ENCODE measurements at regions not wholly inside any gene's neighbourhood (a gene's known extent, or its start where the extent isn't known, plus 50 kb on each side); places are given as distances from the start of the nearest gene placed in this dataset.

- no peak overlapping the region for H3K27ac ChIP-seq (ENCODE audit: low read depth, low read length)
- H4K8ac ChIP-seq (ENCODE audit: low read depth, low read length), result no peak overlapping the region
- H3K9ac ChIP-seq (ENCODE audit: low read length), result no peak overlapping the region
- H3K4me1 ChIP-seq (ENCODE audit: control insufficient read depth in 1 of 2, insufficient read depth in 2 of 2, low read length in 2 of 2), result no peaks in the 10 kb centered on the region
- no peak overlapping the region for H2AFZ ChIP-seq (ENCODE audit: insufficient read depth, low read length, poor library complexity)
- H3K4me2 ChIP-seq (ENCODE audit: low read length), result no peak overlapping the region
- DNase-seq, result peak in 1 of 2 donors; percentile 18
- H2BK5ac ChIP-seq (ENCODE audit: low read depth, low read length, poor library complexity), result no peak overlapping the region
- H3K4ac ChIP-seq (ENCODE audit: low read depth, low read length), result no peak overlapping the region
- H3K18ac ChIP-seq (ENCODE audit: low read length), result no peak overlapping the region
- no peaks in the 10 kb centered on the region for H3K36me3 ChIP-seq (ENCODE audit: control insufficient read depth in 1 of 2, insufficient read depth in 2 of 2, low read length in 2 of 2)
- H3K27me3 ChIP-seq (ENCODE audit: insufficient read depth, low read length), result no peaks in the 10 kb centered on the region
- no peak overlapping the region for H2AK5ac ChIP-seq (ENCODE audit: low read length)
- peaks cover 3% of the 10 kb centered on the region for H3K9me3 ChIP-seq (ENCODE audit: insufficient read depth, low read depth, low read length)
- no peaks in the 10 kb centered on the region for H3K79me1 ChIP-seq (ENCODE audit: low read length)
- no peak overlapping the region for H3K4me3 ChIP-seq (ENCODE audit: low read depth, low read length)
- no peak overlapping the region for H2BK120ac ChIP-seq (ENCODE audit: insufficient read depth, low read length, poor library complexity)
- no peak overlapping the region for H2BK12ac ChIP-seq (ENCODE audit: low read length)
- H4K12ac ChIP-seq (ENCODE audit: low read depth, low read length), result no peak overlapping the region
- H3K14ac ChIP-seq (ENCODE audit: low read length), result no peak overlapping the region
- H4K91ac ChIP-seq (ENCODE audit: low read depth, low read length), result no peak overlapping the region
- no peaks in the 10 kb centered on the region for H3K79me2 ChIP-seq (ENCODE audit: control insufficient read depth, insufficient read depth, low read length, poor library complexity)
- WGBS (ENCODE audit: extremely low coverage, insufficient coverage, insufficient read length), result no CpG with 5 or more reads among the region's 2 CpGs
- no peak overlapping the region for H3K23ac ChIP-seq (ENCODE audit: low read length)
These were observed 208.8 kb upstream of the CLNK start for GRCh38 chr4:10893395-10893794.

DNA sequence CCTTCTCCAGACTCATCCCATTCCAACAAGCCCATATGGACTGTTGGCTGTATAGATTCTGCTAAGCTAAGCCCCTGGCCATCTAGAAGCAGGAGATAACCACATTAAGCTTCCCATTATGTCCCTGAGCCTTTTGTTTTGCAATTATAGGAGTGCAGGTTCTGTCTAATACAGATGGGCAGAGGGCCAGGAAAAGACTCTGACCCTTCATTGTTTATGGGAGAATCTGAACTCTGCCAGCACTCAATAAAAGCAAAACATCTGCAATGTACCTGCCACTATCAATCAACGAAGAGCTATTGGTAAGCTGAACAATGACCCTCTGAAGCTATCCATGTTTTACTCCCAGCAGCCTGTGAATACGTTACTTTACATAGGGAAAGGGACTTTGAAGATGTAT is 207.3 kb upstream of the CLNK start:
- no peak overlapping the region for H3K18ac ChIP-seq (ENCODE audit: low read length)
- H4K12ac ChIP-seq (ENCODE audit: low read depth, low read length), result no peak overlapping the region
- H2AK5ac ChIP-seq (ENCODE audit: low read length), result no peak overlapping the region
- H3K79me1 ChIP-seq (ENCODE audit: low read length), result no peaks in the 10 kb centered on the region
- no peak overlapping the region for H2BK5ac ChIP-seq (ENCODE audit: low read depth, low read length, poor library complexity)
- no peak overlapping the region for H3K4me2 ChIP-seq (ENCODE audit: low read length)
- no peak overlapping the region for H3K14ac ChIP-seq (ENCODE audit: low read length)
- H2AFZ ChIP-seq (ENCODE audit: insufficient read depth, low read length, poor library complexity), result no peak overlapping the region
- no peak for DNase-seq
- no peak overlapping the region for H4K8ac ChIP-seq (ENCODE audit: low read depth, low read length)
- no peak overlapping the region for H3K23ac ChIP-seq (ENCODE audit: low read length)
- no peak overlapping the region for H3K27ac ChIP-seq (ENCODE audit: low read depth, low read length)
- H2BK120ac ChIP-seq (ENCODE audit: insufficient read depth, low read length, poor library complexity), result no peak overlapping the region
- WGBS (ENCODE audit: extremely low coverage, insufficient coverage, insufficient read length), result no CpG with 5 or more reads among the region's 2 CpGs
- no peak overlapping the region for H2BK12ac ChIP-seq (ENCODE audit: low read length)
- no peaks in the 10 kb centered on the region for H3K36me3 ChIP-seq (ENCODE audit: control insufficient read depth in 1 of 2, insufficient read depth in 2 of 2, low read length in 2 of 2)
- H3K9ac ChIP-seq (ENCODE audit: low read length), result no peak overlapping the region
- no peak overlapping the region for H4K91ac ChIP-seq (ENCODE audit: low read depth, low read length)
- peaks cover 3% of the 10 kb centered on the region for H3K9me3 ChIP-seq (ENCODE audit: insufficient read depth, low read depth, low read length)
- no peak overlapping the region for H3K4me3 ChIP-seq (ENCODE audit: low read depth, low read length)
- H3K4me1 ChIP-seq (ENCODE audit: control insufficient read depth in 1 of 2, insufficient read depth in 2 of 2, low read length in 2 of 2), result no peaks in the 10 kb centered on the region
- H3K4ac ChIP-seq (ENCODE audit: low read depth, low read length), result no peak overlapping the region
- no peaks in the 10 kb centered on the region for H3K79me2 ChIP-seq (ENCODE audit: control insufficient read depth, insufficient read depth, low read length, poor library complexity)
- H3K27me3 ChIP-seq (ENCODE audit: insufficient read depth, low read length), result no peaks in the 10 kb centered on the region

DNA sequence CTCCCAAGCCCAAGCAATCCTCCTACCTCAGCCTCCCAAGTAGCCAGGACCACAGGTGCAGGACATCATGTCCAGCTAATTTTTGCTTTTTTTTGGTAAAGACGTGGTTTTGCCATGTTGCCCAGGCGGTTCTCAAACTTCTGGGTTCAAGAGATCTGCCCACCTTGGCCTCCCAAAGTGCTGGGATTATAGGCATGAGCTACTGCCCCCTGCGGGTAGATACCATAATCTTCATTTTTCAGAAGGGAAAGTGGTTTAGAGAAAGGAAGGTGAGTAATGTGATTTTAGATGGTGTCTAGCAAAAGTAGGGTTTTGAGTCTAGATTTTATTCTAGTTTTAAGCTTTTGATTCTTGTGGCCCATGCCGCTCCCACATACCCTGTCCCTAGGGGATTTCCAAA is 205.3 kb upstream of the CLNK start:
- Histone ChIP-seq H3K79me1 (ENCODE audit: low read length) (no peaks in the 10 kb centered on the region), H4K8ac (ENCODE audit: low read depth, low read length) (no peak overlapping the region), H2BK12ac (ENCODE audit: low read length) (no peak overlapping the region), H2AFZ (ENCODE audit: insufficient read depth, low read length, poor library complexity) (no peak overlapping the region), H3K23ac (ENCODE audit: low read length) (no peak overlapping the region), H4K91ac (ENCODE audit: low read depth, low read length) (no peak overlapping the region), H2AK5ac (ENCODE audit: low read length) (no peak overlapping the region), H3K27ac (ENCODE audit: low read depth, low read length) (no peak overlapping the region), H3K14ac (ENCODE audit: low read length) (no peak overlapping the region), H3K9me3 (ENCODE audit: insufficient read depth, low read depth, low read length) (peaks cover 3% of the 10 kb centered on the region), H3K4ac (ENCODE audit: low read depth, low read length) (no peak overlapping the region), H3K27me3 (ENCODE audit: insufficient read depth, low read length) (no peaks in the 10 kb centered on the region), H3K36me3 (ENCODE audit: control insufficient read depth in 1 of 2, insufficient read depth in 2 of 2, low read length in 2 of 2) (no peaks in the 10 kb centered on the region), H4K12ac (ENCODE audit: low read depth, low read length) (no peak overlapping the region), H3K4me3 (ENCODE audit: low read depth, low read length) (peak overlapping the region; percentile 36), H3K4me2 (ENCODE audit: low read length) (no peak overlapping the region), H3K9ac (ENCODE audit: low read length) (no peak overlapping the region), H3K18ac (ENCODE audit: low read length) (no peak overlapping the region), H3K79me2 (ENCODE audit: control insufficient read depth, insufficient read depth, low read length, poor library complexity) (no peaks in the 10 kb centered on the region), H3K4me1 (ENCODE audit: control insufficient read depth in 1 of 2, insufficient read depth in 2 of 2, low read length in 2 of 2) (no peaks in the 10 kb centered on the region), H2BK5ac (ENCODE audit: low read depth, low read length, poor library complexity) (no peak overlapping the region), H2BK120ac (ENCODE audit: insufficient read depth, low read length, poor library complexity) (no peak overlapping the region)
- peak in 1 of 2 donors; percentile 55 for DNase-seq
- WGBS (ENCODE audit: extremely low coverage, insufficient coverage, insufficient read length), result no CpG with 5 or more reads among the region's 4 CpGs

DNA sequence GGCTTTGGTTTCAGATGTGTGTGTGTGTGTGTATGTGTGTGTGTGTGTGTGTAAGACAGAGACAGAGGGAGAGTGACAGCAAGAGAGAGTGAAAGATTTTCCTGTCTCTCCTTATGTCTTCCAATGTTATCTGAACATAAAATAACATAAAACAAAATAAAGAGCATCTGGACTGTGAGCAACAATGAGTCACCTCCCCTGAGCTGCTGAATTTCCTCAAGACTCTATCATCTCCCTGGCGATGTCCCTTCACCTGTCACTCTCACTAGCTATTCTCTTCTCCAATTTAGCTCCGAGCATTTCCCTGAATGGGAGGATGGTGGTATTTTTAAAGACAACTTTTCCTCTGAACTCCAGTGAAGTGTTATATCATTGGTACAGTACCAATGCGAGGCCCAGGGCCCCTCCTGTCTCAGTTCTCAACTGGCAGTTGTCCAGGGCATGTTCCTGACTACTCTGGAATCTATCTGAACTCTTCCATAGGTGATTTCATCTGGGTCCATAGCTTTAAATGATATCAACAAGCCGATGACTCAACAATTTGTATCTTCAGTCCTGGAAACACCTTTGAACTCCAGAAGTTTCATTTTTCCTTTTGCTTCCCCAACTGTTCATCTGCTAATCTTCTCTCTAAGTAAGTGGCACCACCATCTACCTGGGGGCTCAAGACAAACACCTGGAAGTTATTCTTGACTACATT is 195.0 kb upstream of the CLNK start:
- no peak overlapping the region for H4K12ac ChIP-seq (ENCODE audit: low read depth, low read length)
- no peak overlapping the region for H3K4me2 ChIP-seq (ENCODE audit: low read length)
- WGBS (ENCODE audit: extremely low coverage, insufficient coverage, insufficient read length), result no CpG with 5 or more reads among the region's 4 CpGs
- no peaks in the 10 kb centered on the region for H3K79me2 ChIP-seq (ENCODE audit: control insufficient read depth, insufficient read depth, low read length, poor library complexity)
- H2BK120ac ChIP-seq (ENCODE audit: insufficient read depth, low read length, poor library complexity), result no peak overlapping the region
- no peak overlapping the region for H3K4me3 ChIP-seq (ENCODE audit: low read depth, low read length)
- no peak overlapping the region for H3K27ac ChIP-seq (ENCODE audit: low read depth, low read length)
- no peak overlapping the region for H3K23ac ChIP-seq (ENCODE audit: low read length)
- no peak overlapping the region for H3K9ac ChIP-seq (ENCODE audit: low read length)
- H3K4ac ChIP-seq (ENCODE audit: low read depth, low read length), result no peak overlapping the region
- H3K14ac ChIP-seq (ENCODE audit: low read length), result no peak overlapping the region
- no peak overlapping the region for H2BK12ac ChIP-seq (ENCODE audit: low read length)
- no peaks in the 10 kb centered on the region for H3K79me1 ChIP-seq (ENCODE audit: low read length)
- no peak overlapping the region for H2AK5ac ChIP-seq (ENCODE audit: low read length)
- H3K36me3 ChIP-seq (ENCODE audit: control insufficient read depth in 1 of 2, insufficient read depth in 2 of 2, low read length in 2 of 2), result no peaks in the 10 kb centered on the region
- DNase-seq, result no peak
- no peak overlapping the region for H2BK5ac ChIP-seq (ENCODE audit: low read depth, low read length, poor library complexity)
- no peaks in the 10 kb centered on the region for H3K27me3 ChIP-seq (ENCODE audit: insufficient read depth, low read length)
- H3K18ac ChIP-seq (ENCODE audit: low read length), result no peak overlapping the region
- no peak overlapping the region for H4K8ac ChIP-seq (ENCODE audit: low read depth, low read length)
- H2AFZ ChIP-seq (ENCODE audit: insufficient read depth, low read length, poor library complexity), result no peak overlapping the region
- H3K9me3 ChIP-seq (ENCODE audit: insufficient read depth, low read depth, low read length), result no peaks in the 10 kb centered on the region
- H3K4me1 ChIP-seq (ENCODE audit: control insufficient read depth in 1 of 2, insufficient read depth in 2 of 2, low read length in 2 of 2), result no peaks in the 10 kb centered on the region
- no peak overlapping the region for H4K91ac ChIP-seq (ENCODE audit: low read depth, low read length)
